GM12874 (cell line): ENCODE measurements at regions not wholly inside any gene's neighbourhood (a gene's known extent, or its start where the extent isn't known, plus 50 kb on each side); places are given as distances from the start of the nearest gene placed in this dataset.

Experiments used
- TF ChIP-seq, protein P1 (sequence below): IDR thresholded peaks from 2 replicates; pipeline ENCODE4 v1.5.1; 2011; ENCODE audit warnings: low read depth, mild to moderate bottlenecking, control low read depth, low read length, moderate library complexity; ENCODE audit not compliant: insufficient read depth

DNA sequence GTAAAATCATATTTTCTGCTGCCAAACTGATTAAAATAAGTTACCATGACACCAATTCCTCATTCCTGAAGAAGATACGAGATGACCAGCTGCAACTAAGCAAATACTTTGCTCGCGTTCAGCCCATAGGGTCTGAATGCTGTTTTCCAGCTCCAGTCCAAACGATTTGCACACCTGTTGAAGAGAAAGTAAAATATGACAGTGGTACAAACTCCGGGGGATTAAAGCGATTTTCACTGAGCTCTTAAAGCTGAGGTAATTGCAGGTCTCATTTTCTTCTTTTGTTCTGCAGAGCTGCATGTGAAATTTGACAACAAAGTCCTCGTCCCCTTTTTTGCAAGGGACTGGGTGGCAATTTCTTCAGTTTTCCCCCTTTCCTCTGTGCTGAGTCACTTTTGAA lies 118.4 kb downstream of the NR2F2 start:
- TF ChIP-seq, protein P1, sequence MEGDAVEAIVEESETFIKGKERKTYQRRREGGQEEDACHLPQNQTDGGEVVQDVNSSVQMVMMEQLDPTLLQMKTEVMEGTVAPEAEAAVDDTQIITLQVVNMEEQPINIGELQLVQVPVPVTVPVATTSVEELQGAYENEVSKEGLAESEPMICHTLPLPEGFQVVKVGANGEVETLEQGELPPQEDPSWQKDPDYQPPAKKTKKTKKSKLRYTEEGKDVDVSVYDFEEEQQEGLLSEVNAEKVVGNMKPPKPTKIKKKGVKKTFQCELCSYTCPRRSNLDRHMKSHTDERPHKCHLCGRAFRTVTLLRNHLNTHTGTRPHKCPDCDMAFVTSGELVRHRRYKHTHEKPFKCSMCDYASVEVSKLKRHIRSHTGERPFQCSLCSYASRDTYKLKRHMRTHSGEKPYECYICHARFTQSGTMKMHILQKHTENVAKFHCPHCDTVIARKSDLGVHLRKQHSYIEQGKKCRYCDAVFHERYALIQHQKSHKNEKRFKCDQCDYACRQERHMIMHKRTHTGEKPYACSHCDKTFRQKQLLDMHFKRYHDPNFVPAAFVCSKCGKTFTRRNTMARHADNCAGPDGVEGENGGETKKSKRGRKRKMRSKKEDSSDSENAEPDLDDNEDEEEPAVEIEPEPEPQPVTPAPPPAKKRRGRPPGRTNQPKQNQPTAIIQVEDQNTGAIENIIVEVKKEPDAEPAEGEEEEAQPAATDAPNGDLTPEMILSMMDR: no peak

DNA sequence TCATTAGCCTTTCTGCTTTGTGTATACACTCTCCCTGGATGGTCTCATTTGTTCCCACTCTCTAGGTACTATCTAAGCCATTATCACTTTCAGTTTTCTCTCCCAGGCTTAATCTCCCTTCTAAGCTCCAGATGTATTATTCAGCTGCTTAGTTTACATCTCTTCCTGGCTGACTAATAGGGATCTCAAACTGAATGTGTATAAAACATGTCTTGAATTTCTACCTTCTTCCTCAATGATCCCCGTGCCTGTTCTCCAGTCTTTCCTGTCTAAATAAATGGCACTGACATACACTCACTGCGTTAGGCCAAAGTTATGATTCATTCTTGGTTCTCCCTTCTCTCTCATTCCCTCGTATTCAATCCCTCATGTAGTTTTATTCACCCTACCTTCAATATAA lies 127.3 kb downstream of the NR2F2 start:
- TF ChIP-seq, protein P1: no peak

DNA sequence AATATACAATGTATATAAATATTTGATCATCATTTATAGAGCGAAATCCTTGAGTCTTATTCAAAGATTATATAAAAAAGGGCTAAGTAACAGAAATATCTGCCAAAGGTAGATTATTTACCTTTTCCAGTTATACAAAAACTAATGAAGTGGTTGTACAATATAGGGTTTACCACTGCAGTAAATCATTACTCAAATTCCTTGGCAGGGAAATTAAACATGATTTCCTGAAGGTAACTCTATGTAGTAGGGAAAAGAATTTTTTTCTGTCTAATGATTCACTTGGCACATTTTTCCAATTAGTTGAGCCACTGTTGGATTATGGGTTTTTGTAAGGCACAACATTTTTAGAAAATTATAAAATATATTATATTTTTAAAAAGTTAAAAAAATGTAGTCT lies 129.6 kb downstream of the NR2F2 start:
- TF ChIP-seq, protein P1: no peak

DNA sequence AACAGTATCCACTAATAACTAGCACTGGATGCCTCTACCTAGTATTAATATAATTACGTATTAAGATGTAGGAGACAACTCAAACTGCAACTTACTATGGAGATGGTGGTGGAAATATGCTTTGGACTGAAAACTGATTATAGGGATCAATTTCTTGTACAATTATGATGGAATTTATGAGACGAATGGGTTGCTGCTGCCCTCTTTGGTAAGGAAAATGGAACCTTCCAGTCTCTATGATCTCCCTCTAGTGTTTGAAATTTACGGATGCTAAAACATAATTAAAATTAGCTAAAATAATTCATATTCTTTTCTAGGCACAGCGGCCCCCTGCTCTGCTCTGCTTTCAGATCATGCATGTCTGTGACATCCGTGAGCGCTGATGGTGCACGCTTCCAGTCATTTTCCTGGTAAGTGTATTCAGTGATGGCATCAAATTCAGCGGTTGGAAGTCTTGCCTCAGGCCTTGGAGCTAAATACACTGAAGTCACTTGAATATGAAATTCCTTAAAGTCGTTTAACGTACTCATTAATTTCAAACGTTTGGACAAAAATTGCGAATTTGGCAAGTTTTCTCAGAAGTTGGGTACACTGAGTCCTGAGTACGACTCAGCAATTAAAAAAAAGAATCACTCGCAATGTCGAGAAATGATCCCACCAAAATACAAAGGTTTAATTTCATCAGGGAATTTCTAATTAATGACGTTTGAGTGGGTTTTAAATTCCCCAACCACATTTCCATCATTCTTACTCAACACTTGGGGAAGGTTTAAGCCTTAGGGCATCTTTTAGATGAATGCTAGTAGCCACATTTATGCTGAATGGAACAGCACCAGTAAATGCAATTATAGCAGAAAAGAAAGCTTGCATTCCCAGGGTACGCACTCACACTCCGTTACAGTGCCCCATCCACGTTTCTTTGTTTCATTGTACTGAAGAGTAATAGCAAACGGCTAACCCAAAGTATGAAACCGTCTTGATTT lies 132.6 kb downstream of the NR2F2 start:
- TF ChIP-seq, protein P1: no peak

DNA sequence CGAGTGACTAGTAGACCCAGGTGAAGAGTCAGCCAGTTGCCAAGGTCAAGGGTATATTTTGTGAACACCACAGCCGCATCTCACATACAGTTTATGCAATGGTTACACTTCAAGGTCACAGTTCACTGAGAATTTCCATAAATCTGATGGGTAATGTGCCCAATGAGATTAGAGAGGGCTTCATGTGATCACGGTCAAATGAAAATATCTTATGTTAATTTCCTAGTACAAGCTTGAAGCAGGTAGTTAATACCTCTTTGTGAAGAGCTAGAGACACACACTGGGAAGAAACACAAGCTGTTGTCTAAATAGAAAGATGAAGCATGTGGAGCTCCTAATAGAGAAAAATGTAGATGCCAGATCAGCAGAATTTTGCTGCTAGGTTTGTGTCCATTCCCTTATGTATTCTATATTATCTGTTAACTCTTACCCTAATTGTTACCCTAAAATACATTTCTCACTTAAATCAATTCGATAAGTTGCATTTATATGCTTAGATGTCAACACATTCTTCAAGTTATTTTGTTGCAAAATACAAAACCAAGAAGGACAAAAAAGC lies 136.0 kb downstream of the NR2F2 start:
- TF ChIP-seq, protein P1: no peak

DNA sequence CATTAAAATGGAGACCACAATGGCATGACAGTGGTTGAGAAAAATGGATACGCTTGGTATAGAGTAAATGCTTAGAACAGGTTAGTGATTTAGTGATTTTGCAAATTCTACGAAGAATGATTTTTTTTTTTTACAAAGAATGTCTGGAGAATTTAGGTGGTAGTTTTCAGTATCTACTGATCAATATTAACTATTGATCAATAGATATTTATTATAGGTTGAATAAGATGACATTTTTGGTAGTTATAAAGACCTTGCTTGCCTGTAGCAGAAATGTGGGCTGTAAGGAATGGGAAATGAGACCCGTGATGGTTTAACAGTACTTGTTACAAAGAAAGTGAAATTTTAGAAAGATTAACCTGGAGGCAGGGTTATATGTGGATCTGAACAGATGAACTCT lies 137.5 kb downstream of the NR2F2 start:
- TF ChIP-seq, protein P1: no peak

DNA sequence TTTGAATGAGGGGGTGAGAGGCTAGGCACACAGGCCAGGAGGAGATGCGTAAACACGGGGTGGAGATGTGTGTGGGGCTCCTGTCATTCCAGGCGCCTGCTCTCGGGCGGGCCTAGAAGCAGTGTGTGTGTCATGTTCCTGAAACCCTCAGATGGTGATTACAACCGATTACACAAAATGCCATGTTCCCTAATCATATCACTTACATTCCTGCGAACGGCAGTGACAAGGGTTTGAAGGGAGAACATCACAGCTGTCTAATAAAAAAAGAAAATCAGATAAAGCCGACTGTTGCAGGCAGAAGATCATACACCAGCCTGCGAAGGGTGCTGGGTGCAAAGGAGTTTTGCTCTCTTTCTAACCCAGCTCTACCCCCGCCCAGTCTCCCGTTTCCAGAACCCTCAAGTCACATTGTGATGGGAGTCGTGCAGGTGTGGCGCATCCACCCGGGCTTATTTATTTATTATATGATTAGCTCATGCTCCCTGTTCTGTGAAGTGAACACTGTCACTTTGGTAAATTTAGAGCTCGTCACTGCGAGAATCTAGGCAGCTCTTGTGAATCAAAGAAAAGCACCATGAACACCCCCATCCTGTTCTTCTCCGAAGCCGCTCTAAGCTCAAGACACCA lies 140.3 kb downstream of the NR2F2 start:
- TF ChIP-seq, protein P1: no peak
